MM.1S (cell line): ENCODE measurements at regions not wholly inside any gene's neighbourhood (a gene's known extent, or its start where the extent isn't known, plus 50 kb on each side); places are given as distances from the start of the nearest gene placed in this dataset.

Experiments
- DNase-seq: peaks from one replicate; pipeline ENCODE4 v3.0.0-alpha.2; 2015
- H2AFZ ChIP-seq: fragments of 300-600 bp; sonication (generic); 2 replicates; pipeline ENCODE4 v1.6.0; 2016; ENCODE audit warnings: antibody characterized with exemption, low read length
- H3F3A ChIP-seq: fragments of 300-600 bp; sonication (generic); 2 replicates; pipeline ENCODE4 v1.6.1; 2016; ENCODE audit warnings: mild to moderate bottlenecking, antibody characterized with exemption, low read length, moderate library complexity, mixed read lengths; ENCODE audit not compliant: insufficient read depth
- H3K27ac ChIP-seq: fragments of 300-600 bp; sonication (generic); 2 replicates; pipeline ENCODE4 v1.5.1; 2016; ENCODE audit warnings: mild to moderate bottlenecking, low read length
- H3K27me3 ChIP-seq: fragments of 300-600 bp; sonication (generic); replicated peaks from 2 replicates; pipeline ENCODE4 v1.6.0; 2016; ENCODE audit warnings: low read length; ENCODE audit not compliant: insufficient read depth
- H3K36me3 ChIP-seq: fragments of 300-600 bp; sonication (generic); replicated peaks from 2 replicates; pipeline ENCODE4 v1.6.1; 2016; ENCODE audit warnings: mild to moderate bottlenecking, low read length, mixed read lengths; ENCODE audit not compliant: insufficient read depth
- H3K4me1 ChIP-seq: fragments of 300-600 bp; sonication (generic); 2 replicates; pipeline ENCODE4 v1.6.1; 2016; ENCODE audit warnings: low read length, mixed read lengths
- H3K4me2 ChIP-seq: fragments of 300-600 bp; sonication (generic); 2 replicates; pipeline ENCODE4 v1.6.0; 2016; ENCODE audit warnings: low read depth, low read length
- H3K4me3 ChIP-seq: fragments of 300-600 bp; sonication (generic); 2 replicates; pipeline ENCODE4 v1.5.1; 2016; ENCODE audit warnings: low read length, mixed read lengths
- H3K79me2 ChIP-seq: fragments of 300-600 bp; sonication (generic); 2 replicates; pipeline ENCODE4 v1.6.1; 2016; ENCODE audit warnings: mixed run types, low read length, mixed read lengths
- H3K9ac ChIP-seq: fragments of 300-600 bp; sonication (generic); 2 replicates; pipeline ENCODE4 v1.6.1; 2016; ENCODE audit warnings: low read length, mixed read lengths
- H3K9me2 ChIP-seq: fragments of 300-600 bp; sonication (generic); replicated peaks from 2 replicates; pipeline ENCODE4 v1.6.1; 2016; ENCODE audit warnings: mild to moderate bottlenecking, low read length, mixed read lengths; ENCODE audit not compliant: insufficient read depth
- H3K9me3 ChIP-seq: fragments of 300-600 bp; sonication (generic); replicated peaks from 2 replicates; pipeline ENCODE4 v1.6.1; 2016; ENCODE audit warnings: mild to moderate bottlenecking, low read length, mixed read lengths; ENCODE audit not compliant: insufficient read depth
- H4K20me1 ChIP-seq: fragments of 300-600 bp; sonication (generic); 2 replicates; pipeline ENCODE4 v1.6.1; 2016; ENCODE audit warnings: mild to moderate bottlenecking, low read length, moderate library complexity, mixed read lengths; ENCODE audit not compliant: insufficient read depth
- EZH2 ChIP-seq: fragments of 300-600 bp; sonication (generic); optimal IDR thresholded peaks from 2 replicates; pipeline ENCODE3; 2017; ENCODE audit warnings: low read depth, mild to moderate bottlenecking, antibody characterized with exemption, low read length, mixed read lengths
- EZH2phosphoT487 ChIP-seq: fragments of 300-600 bp; sonication (generic); IDR thresholded peaks from 2 replicates; pipeline ENCODE4 v1.6.1; 2018; ENCODE audit warnings: antibody characterized with exemption, low read length
- TF ChIP-seq, protein P1 (sequence below): fragments of 300-600 bp; sonication (generic); IDR thresholded peaks from 2 replicates; pipeline ENCODE4 v1.5.1; 2016; ENCODE audit warnings: antibody characterized with exemption, low read length, mixed read lengths

GRCh38 chr15:31574766-31575165 lies 248.1 kb downstream of the KLF13 start:
- H3K27ac ChIP-seq: no peak overlapping the region
- H3F3A ChIP-seq: no peaks in the 10 kb centered on the region
- H3K27me3 ChIP-seq: no peaks in the 10 kb centered on the region
- no peaks in the 10 kb centered on the region for H4K20me1 ChIP-seq
- no peak for DNase-seq
- H3K9me2 ChIP-seq: no peaks in the 10 kb centered on the region
- no peaks in the 10 kb centered on the region for H3K4me1 ChIP-seq
- no peak overlapping the region for H3K4me3 ChIP-seq
- H3K4me2 ChIP-seq: no peak overlapping the region
- H3K79me2 ChIP-seq: no peaks in the 10 kb centered on the region
- no peaks in the 10 kb centered on the region for H3K36me3 ChIP-seq
- H3K9me3 ChIP-seq: no peaks in the 10 kb centered on the region
- H3K9ac ChIP-seq: no peak overlapping the region
- TF ChIP-seq, protein P1, sequence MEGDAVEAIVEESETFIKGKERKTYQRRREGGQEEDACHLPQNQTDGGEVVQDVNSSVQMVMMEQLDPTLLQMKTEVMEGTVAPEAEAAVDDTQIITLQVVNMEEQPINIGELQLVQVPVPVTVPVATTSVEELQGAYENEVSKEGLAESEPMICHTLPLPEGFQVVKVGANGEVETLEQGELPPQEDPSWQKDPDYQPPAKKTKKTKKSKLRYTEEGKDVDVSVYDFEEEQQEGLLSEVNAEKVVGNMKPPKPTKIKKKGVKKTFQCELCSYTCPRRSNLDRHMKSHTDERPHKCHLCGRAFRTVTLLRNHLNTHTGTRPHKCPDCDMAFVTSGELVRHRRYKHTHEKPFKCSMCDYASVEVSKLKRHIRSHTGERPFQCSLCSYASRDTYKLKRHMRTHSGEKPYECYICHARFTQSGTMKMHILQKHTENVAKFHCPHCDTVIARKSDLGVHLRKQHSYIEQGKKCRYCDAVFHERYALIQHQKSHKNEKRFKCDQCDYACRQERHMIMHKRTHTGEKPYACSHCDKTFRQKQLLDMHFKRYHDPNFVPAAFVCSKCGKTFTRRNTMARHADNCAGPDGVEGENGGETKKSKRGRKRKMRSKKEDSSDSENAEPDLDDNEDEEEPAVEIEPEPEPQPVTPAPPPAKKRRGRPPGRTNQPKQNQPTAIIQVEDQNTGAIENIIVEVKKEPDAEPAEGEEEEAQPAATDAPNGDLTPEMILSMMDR: no peak
- TF ChIP-seq EZH2: no peak
- H2AFZ ChIP-seq: no peak overlapping the region

DNA sequence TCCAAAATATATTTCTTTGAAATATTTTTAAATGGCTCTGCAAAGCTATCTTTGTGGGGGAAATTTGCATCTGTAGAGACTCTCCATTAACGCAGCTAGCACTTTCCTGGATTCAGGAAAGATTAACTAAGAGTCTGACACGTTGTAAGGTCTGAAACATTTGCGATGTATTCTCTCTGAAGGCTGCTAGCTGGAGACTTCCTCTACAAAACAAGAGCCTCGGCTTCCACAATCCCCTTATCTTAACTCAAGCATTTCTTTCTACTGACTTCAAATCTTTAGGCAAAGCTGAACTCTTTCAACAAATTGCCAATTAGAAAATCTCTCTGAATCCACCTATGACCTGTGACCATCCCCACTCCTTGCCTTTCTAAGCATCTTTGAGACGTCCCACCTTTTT lies 250.5 kb downstream of the KLF13 start:
- Histone ChIP-seq H3K9ac (no peak overlapping the region), H3K4me2 (no peak overlapping the region), H3K4me3 (no peak overlapping the region), H3F3A (no peaks in the 10 kb centered on the region), H3K36me3 (no peaks in the 10 kb centered on the region), H3K4me1 (no peaks in the 10 kb centered on the region), H4K20me1 (no peaks in the 10 kb centered on the region), H3K9me3 (no peaks in the 10 kb centered on the region), H3K9me2 (no peaks in the 10 kb centered on the region), H3K79me2 (no peaks in the 10 kb centered on the region), H2AFZ (no peak overlapping the region), H3K27ac (no peak overlapping the region), H3K27me3 (no peaks in the 10 kb centered on the region)
- TF ChIP-seq EZH2phosphoT487: no peak
- TF ChIP-seq, protein P1: no peak
- DNase-seq: no peak

DNA sequence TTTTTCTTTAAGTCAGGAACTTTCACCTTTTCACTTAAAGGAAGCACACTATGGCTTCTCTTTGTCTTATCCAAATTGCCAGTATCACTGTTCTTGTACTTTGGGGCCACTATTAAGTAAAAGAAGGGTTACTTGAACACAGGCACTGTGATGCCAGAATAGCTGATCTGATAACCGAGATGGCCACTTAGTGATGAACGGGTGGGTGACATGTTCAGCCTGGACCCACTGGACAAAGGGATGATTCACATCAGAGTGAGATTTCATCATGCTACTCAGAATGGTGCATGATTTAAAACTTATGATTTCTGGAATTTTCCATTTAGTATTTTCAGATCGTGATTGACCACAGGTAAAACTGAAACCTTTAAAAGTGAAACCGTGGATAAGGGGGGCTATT lies 252.6 kb downstream of the KLF13 start:
- Histone ChIP-seq H3K9ac (no peak overlapping the region), H3K36me3 (no peaks in the 10 kb centered on the region), H3K4me2 (no peak overlapping the region), H3K4me3 (no peak overlapping the region), H3K4me1 (no peaks in the 10 kb centered on the region), H4K20me1 (no peaks in the 10 kb centered on the region), H3K27ac (no peak overlapping the region), H2AFZ (no peak overlapping the region), H3K9me2 (no peaks in the 10 kb centered on the region), H3F3A (no peaks in the 10 kb centered on the region), H3K27me3 (no peaks in the 10 kb centered on the region), H3K9me3 (no peaks in the 10 kb centered on the region), H3K79me2 (no peaks in the 10 kb centered on the region)
- no peak for TF ChIP-seq EZH2
- TF ChIP-seq, protein P1: no peak
- no peak for TF ChIP-seq EZH2phosphoT487
- no peak for DNase-seq

GRCh38 chr15:31579976-31580375 lies 253.3 kb downstream of the KLF13 start:
- Histone ChIP-seq H3K27ac (no peak overlapping the region), H3K79me2 (no peaks in the 10 kb centered on the region), H3K27me3 (no peaks in the 10 kb centered on the region), H3K9ac (no peak overlapping the region), H2AFZ (no peak overlapping the region), H3K36me3 (no peaks in the 10 kb centered on the region), H3K4me2 (no peak overlapping the region), H3K4me1 (no peaks in the 10 kb centered on the region), H3K9me3 (no peaks in the 10 kb centered on the region), H3K4me3 (no peak overlapping the region), H4K20me1 (no peaks in the 10 kb centered on the region), H3K9me2 (no peaks in the 10 kb centered on the region), H3F3A (no peaks in the 10 kb centered on the region)
- DNase-seq: no peak
- no peak for TF ChIP-seq EZH2
- no peak for TF ChIP-seq EZH2phosphoT487
- TF ChIP-seq, protein P1: no peak
